Endothelial cell of umbilical vein (primary cell): ENCODE measurements at regions not wholly inside any gene's neighbourhood (a gene's known extent, or its start where the extent isn't known, plus 50 kb on each side); places are given as distances from the start of the nearest gene placed in this dataset.

Experiments
- BruUV-seq: library from RNA; stranded (reverse); fragments of 400-500 nt; replicated peaks from 2 replicates; lab custom pipeline; 2021; lab: Mats Ljungman, UMichigan
- CTCF ChIA-PET: fragments of 300-600, 350-600 bp; sonication (Branson Sonifier 250); formaldehyde crosslinking; loops from one replicate; lab custom pipeline; 2021; ENCODE audit warnings: antibody characterized with exemption, inconsistent platforms; lab: Charles Lee
- POLR2A ChIA-PET: fragments of 300-600, 350-600 bp; sonication (Branson Sonifier 250); formaldehyde crosslinking; loops from one replicate; lab custom pipeline; 2021; ENCODE audit warnings: antibody characterized with exemption, inconsistent platforms; lab: Charles Lee
- DNase-seq: peaks from one replicate; pipeline ENCODE4 v3.0.0-alpha.2; 2011; ENCODE audit warnings: low read depth, low spot score
- FAIRE-seq: peaks from 2 replicates; lab custom pipeline; 2011; peaks lifted over from hg19 to GRCh38; lab: Jason Lieb, UNC
- H2AFZ ChIP-seq: 2 replicates; pipeline ENCODE4 v1.6.0; 2012; ENCODE audit warnings: low read depth, low read length, control low read depth, inconsistent platforms
- H3K27ac ChIP-seq: 2 replicates; pipeline ENCODE4 v1.5.1; 2011; ENCODE audit warnings: low read depth, mild to moderate bottlenecking, control low read depth, low read length, moderate library complexity; ENCODE audit not compliant: insufficient read depth
- H3K27me3 ChIP-seq, 2 experiments: 2 replicates each; pipeline versions ENCODE4 v1.6.0 to v1.6.1; 2011; ENCODE audit warnings: low read length in 2 of 2, mixed read lengths in 1 of 2; ENCODE audit not compliant: control insufficient read depth in 2 of 2, insufficient read depth in 2 of 2
- H3K36me3 ChIP-seq, 2 experiments: 2 replicates in 1 of 2; 3 replicates in 1 of 2; pipeline ENCODE4 v1.5.1; 2011; ENCODE audit warnings: low read length in 2 of 2, mild to moderate bottlenecking in 1 of 2, moderate library complexity in 1 of 2; ENCODE audit not compliant: control insufficient read depth in 2 of 2, insufficient read depth in 2 of 2; ENCODE audit errors: extremely low read depth in 1 of 2
- H3K4me1 ChIP-seq: 3 replicates; pipeline ENCODE4 v1.5.1; 2011; ENCODE audit warnings: mild to moderate bottlenecking, low read length; ENCODE audit not compliant: control insufficient read depth, insufficient read depth; ENCODE audit errors: extremely low read depth
- H3K4me2 ChIP-seq: 2 replicates; pipeline ENCODE4 v1.6.1; 2011; ENCODE audit warnings: low read length, control low read depth, mixed read lengths; ENCODE audit not compliant: insufficient read depth
- H3K4me3 ChIP-seq, 3 experiments: fragments of 200-600 bp in 1 of 3; sonication (generic), shearing (Covaris generic) in 1 of 3; replicated peaks in 1 of 3; 2 replicates each; pipeline ENCODE4 v1.5.1; 2011 to 2016; ENCODE audit warnings: control low read depth in 3 of 3, low read length in 3 of 3, mild to moderate bottlenecking in 2 of 3, inconsistent platforms in 1 of 3, low read depth in 1 of 3, moderate library complexity in 1 of 3; ENCODE audit not compliant: insufficient read depth in 1 of 3
- H3K79me2 ChIP-seq: 2 replicates; pipeline ENCODE4 v1.6.0; 2012; ENCODE audit warnings: low read length, inconsistent platforms; ENCODE audit not compliant: control insufficient read depth, insufficient read depth
- H3K9ac ChIP-seq: replicated peaks from 2 replicates; pipeline ENCODE3; 2011; ENCODE audit warnings: low read length, control low read depth; ENCODE audit not compliant: insufficient read depth; ENCODE audit errors: extremely low read depth
- H3K9me1 ChIP-seq: replicated peaks from 3 replicates; pipeline ENCODE4 v1.6.0; 2011; ENCODE audit warnings: mild to moderate bottlenecking, low read length; ENCODE audit not compliant: control insufficient read depth, insufficient read depth; ENCODE audit errors: extremely low read depth
- H3K9me3 ChIP-seq: replicated peaks from 2 replicates; pipeline ENCODE4 v1.5.1; 2012; ENCODE audit warnings: low read length, inconsistent platforms; ENCODE audit not compliant: control insufficient read depth, insufficient read depth
- H4K20me1 ChIP-seq: replicated peaks from 2 replicates; pipeline ENCODE3; 2011; ENCODE audit warnings: mild to moderate bottlenecking, low read length; ENCODE audit not compliant: control insufficient read depth, insufficient read depth; ENCODE audit errors: extremely low read depth
- CTCF ChIP-seq, 2 donors: IDR thresholded peaks; 1 replicate in 1 of 2; 2 replicates in 1 of 2; pipeline ENCODE4 v1.5.1; 2011; ENCODE audit warnings: low read length in 2 of 2, mild to moderate bottlenecking in 2 of 2, moderate library complexity in 2 of 2, control low read depth in 1 of 2, inconsistent platforms in 1 of 2, low read depth in 1 of 2; ENCODE audit not compliant: insufficient read depth in 1 of 2; ENCODE audit errors: extremely low read depth in 1 of 2
- EZH2 ChIP-seq: IDR thresholded peaks from 2 replicates; pipeline ENCODE4 v1.6.1; 2012; ENCODE audit warnings: borderline replicate concordance, low read depth, mild to moderate bottlenecking, moderate library complexity, low read length, inconsistent platforms; ENCODE audit not compliant: severe bottlenecking
- FOS ChIP-seq: IDR thresholded peaks from 2 replicates; pipeline ENCODE4 v1.6.1; 2011; ENCODE audit warnings: mild to moderate bottlenecking, low read length, moderate library complexity, borderline replicate concordance; ENCODE audit not compliant: insufficient read depth
- GATA2 ChIP-seq: IDR thresholded peaks from 2 replicates; pipeline ENCODE4 v1.7.0; 2011; ENCODE audit warnings: low read depth, mild to moderate bottlenecking, moderate library complexity, mixed read lengths, low read length; ENCODE audit not compliant: insufficient read length, insufficient read depth
- JUN ChIP-seq: IDR thresholded peaks from 2 replicates; pipeline ENCODE4 v1.6.1; 2011; ENCODE audit warnings: borderline replicate concordance, low read depth; ENCODE audit not compliant: insufficient read length, insufficient read depth
- MAX ChIP-seq: IDR thresholded peaks from 2 replicates; pipeline ENCODE4 v1.6.1; 2011; ENCODE audit not compliant: insufficient read depth, insufficient read length
- MYC ChIP-seq: IDR thresholded peaks from one replicate; pipeline ENCODE4 v1.6.1; 2011; ENCODE audit warnings: mild to moderate bottlenecking, low read depth, low read length
- POLR2A ChIP-seq: IDR thresholded peaks from 2 replicates; pipeline ENCODE4 v1.6.1; 2012; ENCODE audit warnings: low read depth, mild to moderate bottlenecking, control low read depth, low read length
- POLR2AphosphoS5 ChIP-seq: IDR thresholded peaks from 2 replicates; pipeline ENCODE4 v1.6.1; 2012; ENCODE audit warnings: low read depth, mild to moderate bottlenecking, control low read depth, low read length, moderate library complexity; ENCODE audit not compliant: insufficient read depth
- dilution Hi-C: fragments of 300-500 bp; cut with MboI; formaldehyde crosslinking; loops from one replicate; pipeline ENCODE4 v1.15.0; 2019; ENCODE audit warnings: low sequenced_read_pairs; ENCODE audit not compliant: extremely low pct_ligation_motif_present
- intact Hi-C: fragments of 100-400 bp; cut with micrococcal nuclease; formaldehyde crosslinking; loops from one replicate; pipeline ENCODE4 v1.10.0; 2022

- Histone ChIP-seq H3K4me3 (no peak overlapping the region), H3K9ac (no peak overlapping the region), H3K9me1 (no peaks in the 10 kb centered on the region), H2AFZ (no peak overlapping the region), H3K4me1 (peaks cover 29% of the 10 kb centered on the region), H4K20me1 (no peaks in the 10 kb centered on the region), H3K36me3 (no peaks in the 10 kb centered on the region), H3K27ac (no peak overlapping the region), H3K27me3 (no peaks in the 10 kb centered on the region), H3K9me3 (no peaks in the 10 kb centered on the region), H3K79me2 (no peaks in the 10 kb centered on the region), H3K4me2 (no peak overlapping the region)
- CTCF ChIA-PET, result no interaction called here
- POLR2A ChIA-PET, result no interaction called here
- FAIRE-seq (no peak), DNase-seq (no peak)
- BruUV-seq, result no TSS peak
- intact Hi-C loops, result no loop called here
- TF ChIP-seq JUN (no peak), CTCF (IDR thresholded peaks at IDR 0.05; ENCODE audit: extremely low read depth in 1 of 2, insufficient read depth in 1 of 2, low read depth in 1 of 2, low read length in 2 of 2) (no peak), MYC (no peak), POLR2A (no peak), EZH2 (no peak), POLR2AphosphoS5 (no peak), MAX (no peak), FOS (no peak), GATA2 (no peak)
- dilution Hi-C loops, result no loop called here
Measured at GRCh38 chr3:194925614-194926013, 239.9 kb downstream of the FAM43A start.
